OCI-LY3 (cell line): ENCODE measurements at regions not wholly inside any gene's neighbourhood (a gene's known extent, or its start where the extent isn't known, plus 50 kb on each side); places are given as distances from the start of the nearest gene placed in this dataset.

Source experiments
- EZH2phosphoT487 ChIP-seq: fragments of 200-600 bp; shearing (Covaris generic); IDR thresholded peaks from 2 replicates; pipeline ENCODE4 v1.6.1; 2018; ENCODE audit warnings: antibody characterized with exemption, mixed run types, low read depth
- TF ChIP-seq, protein P1 (sequence below): fragments of 200-600, 300-600 bp; sonication (generic); IDR thresholded peaks from 2 replicates; pipeline ENCODE4 v1.5.1; 2014; ENCODE audit warnings: antibody characterized with exemption, low read length, low read depth

GRCh38 chr3:194780706-194781105 lies 95.0 kb downstream of the FAM43A start:
- TF ChIP-seq, protein P1, sequence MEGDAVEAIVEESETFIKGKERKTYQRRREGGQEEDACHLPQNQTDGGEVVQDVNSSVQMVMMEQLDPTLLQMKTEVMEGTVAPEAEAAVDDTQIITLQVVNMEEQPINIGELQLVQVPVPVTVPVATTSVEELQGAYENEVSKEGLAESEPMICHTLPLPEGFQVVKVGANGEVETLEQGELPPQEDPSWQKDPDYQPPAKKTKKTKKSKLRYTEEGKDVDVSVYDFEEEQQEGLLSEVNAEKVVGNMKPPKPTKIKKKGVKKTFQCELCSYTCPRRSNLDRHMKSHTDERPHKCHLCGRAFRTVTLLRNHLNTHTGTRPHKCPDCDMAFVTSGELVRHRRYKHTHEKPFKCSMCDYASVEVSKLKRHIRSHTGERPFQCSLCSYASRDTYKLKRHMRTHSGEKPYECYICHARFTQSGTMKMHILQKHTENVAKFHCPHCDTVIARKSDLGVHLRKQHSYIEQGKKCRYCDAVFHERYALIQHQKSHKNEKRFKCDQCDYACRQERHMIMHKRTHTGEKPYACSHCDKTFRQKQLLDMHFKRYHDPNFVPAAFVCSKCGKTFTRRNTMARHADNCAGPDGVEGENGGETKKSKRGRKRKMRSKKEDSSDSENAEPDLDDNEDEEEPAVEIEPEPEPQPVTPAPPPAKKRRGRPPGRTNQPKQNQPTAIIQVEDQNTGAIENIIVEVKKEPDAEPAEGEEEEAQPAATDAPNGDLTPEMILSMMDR, result no peak
- TF ChIP-seq EZH2phosphoT487, result no peak
